Inflammatory macrophage (primary cell): ENCODE measurements at regions not wholly inside any gene's neighbourhood (a gene's known extent, or its start where the extent isn't known, plus 50 kb on each side); places are given as distances from the start of the nearest gene placed in this dataset.
A peak's percentile ranks its signal among the peaks of the same experiment; 100 is the strongest.

Source experiments
- DNase-seq, 2 donors: peaks; one replicate each; pipeline ENCODE4 v3.0.0-alpha.2; 2020 to 2022

DNA sequence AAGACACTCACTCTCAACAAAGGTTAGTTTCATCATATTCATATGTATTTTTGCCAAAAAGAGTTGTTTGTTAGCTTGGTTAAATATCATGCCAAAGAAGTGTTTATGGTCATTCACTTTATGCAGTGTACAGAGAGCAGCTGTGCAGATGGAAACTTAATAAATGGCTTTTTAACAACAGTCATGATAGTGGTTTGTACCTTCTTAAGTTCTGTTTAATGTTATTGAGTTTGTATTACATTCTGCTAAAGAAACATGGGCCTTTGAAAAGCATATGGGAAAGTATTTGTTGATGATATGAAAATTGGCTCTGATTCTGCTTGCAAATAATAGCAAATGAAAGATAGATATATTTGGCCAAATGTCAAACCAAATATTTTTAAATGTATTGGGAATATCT is 607.3 kb downstream of the NCAM2 start:
- no peak for DNase-seq

DNA sequence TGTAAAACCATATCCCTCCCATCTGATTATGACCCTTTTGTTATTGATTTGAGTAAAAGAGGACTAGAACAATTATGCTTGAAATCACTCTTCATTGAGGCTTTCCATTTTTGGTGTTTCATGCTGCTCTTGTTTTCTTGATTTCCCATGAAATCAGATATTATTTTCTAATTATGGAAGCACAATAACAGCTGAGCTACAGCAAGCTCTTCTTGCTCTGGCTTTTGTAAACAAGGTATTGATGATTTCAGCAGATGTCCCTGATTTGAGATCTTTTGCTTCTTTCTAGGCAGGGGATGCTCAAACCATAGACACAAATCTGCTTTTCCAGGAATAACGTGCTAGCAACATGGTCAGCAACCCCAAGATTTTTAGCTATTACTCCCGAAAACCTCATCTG is 607.8 kb downstream of the NCAM2 start:
- DNase-seq = no peak

DNA sequence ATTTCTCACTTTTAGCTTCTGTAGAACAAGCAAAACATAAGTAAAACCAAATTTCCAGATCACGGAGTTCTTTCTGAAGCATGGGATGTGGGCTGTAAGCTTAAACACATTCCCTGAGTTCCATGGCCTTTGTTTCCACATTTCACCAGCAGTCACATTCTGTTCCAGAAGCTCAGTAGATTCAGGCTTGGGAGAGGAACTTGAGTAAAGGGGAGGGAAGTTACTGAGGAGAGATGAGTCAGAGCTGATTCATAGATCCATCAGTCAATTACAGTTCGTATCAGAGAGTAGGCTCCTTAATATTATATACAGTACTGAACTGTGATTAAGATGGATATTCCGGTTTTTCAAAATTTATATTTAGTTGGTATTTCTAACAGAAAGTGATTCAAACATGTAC is 614.3 kb downstream of the NCAM2 start:
- DNase-seq = peak in 1 of 2 donors; percentile 0

DNA sequence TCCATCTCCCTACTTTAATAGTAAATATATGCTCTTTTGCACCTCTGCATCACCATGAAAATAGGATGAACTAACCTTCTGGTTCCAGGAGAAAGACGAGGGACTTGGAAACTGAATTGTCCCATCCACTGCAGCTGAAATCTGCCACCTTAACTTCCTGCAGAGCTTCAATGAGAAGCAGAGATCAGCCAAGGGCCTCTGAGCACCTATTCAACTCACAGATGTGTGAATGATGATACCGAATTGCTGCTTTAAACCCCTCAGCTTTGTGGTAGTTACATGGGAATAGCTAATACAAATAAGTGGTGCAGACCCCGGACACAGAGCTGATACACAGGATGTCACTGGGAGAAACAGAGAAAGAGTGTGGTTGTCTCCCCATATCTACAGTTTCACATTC is 616.8 kb downstream of the NCAM2 start:
- DNase-seq = no peak

DNA sequence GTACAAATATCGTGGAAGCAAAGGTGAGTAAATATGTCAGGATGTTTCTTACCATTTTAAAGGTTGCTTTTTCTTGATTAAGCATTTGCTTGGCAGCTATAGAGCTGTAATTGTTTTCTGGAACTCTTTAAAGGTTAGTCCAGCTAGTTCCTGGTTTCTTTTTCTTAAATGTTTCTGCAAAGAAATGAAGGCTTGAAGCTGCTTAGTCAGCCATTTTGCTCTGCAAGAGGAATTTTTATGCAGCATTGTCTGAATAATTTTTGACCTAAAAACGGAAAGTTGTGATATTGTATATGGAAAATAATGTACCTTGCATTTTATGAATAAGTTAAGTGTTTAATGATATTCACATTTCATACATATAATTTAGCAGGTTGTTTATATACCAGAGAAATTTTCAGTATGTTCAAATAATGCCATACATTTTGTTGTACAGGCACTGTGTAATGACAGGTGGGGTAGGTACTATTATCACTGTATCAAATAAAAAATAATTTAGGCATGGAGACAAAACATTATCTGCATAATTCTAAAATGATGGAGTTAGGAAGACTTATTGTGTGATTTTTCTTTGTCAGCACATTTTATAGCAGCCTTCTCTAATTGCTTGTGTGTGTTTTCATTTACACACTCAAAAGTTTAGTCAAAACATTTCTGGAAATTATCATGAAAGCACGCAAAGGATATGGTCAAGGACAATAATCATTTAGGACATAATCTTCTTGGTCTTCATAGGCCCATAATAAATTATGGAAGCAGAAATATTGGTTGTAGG is 624.4 kb downstream of the NCAM2 start:
- DNase-seq = no peak

DNA sequence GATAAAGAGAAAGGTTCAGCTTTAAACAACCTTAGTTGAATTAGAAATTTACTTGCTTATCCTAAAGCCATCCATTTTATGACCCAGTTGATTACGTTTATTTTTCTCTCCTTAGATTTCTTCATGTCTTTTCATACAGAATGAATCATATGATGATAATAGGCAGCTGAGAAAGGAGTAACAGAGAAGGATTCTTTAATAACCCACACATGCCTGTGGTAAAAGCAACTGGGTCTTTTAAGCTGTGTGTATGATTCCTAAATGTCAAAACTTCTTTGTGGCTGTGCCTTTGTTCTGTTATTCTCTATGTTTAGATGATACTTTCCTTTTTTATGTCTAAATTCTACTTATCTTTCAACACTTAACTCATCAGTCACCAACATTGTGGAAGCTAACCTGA is 626.5 kb downstream of the NCAM2 start:
- no peak for DNase-seq

DNA sequence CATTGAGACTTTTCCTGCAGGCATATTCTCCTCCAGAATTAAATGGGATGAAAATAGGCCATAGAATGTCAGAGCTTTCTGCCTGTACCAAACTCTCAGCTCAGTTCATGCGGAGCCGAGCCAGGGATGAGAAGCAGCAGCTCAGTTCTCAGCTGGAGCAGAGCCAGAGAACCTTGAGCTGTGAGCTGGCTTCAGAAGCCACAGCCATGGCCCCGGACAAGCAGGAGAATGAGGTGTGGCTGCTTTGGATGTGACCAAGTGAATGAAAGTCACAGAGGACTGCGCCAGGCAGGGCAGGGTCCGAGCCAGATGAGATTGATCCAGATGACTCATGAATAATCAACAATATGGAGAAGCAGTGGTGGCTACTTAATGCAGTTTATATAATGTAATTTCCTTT is 633.8 kb downstream of the NCAM2 start:
- no peak for DNase-seq

DNA sequence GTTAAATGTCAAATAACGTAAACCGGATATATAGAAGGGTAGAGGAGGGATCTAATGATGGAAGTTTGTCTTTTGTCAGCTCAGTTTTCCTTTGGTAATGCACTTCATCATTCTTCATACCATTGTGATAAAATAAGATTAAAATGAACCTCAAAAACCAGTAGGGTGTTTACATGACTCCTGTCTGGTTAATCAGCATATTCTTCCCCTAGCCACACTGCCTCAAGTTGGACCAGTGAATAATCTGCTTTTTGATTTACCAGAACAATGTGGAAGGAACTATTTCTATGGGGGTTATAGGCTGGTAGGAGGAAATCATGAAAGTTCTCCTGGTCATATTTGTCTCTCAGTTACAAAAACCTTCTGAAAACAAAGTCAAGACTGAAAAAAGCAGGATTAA is 634.7 kb downstream of the NCAM2 start:
- no peak for DNase-seq

DNA sequence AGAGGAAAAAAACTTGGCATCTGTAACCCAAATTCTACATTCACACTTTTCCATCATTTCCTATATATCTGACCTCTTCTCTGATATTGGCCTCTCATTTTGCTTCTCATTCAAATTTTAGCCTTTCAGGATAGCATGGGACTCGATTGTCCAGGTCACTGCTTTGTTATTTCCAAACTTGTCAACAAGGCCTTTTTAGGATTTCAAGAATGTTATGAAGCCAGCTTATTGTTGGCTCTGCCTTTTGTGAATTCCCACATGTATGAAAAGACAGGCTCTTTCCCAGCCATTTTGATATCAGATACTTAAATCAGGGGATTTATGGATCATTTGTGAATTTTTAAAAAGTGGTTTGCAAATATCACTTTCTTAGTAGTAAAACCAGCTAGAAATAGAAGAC is 663.5 kb downstream of the NCAM2 start:
- DNase-seq = no peak

DNA sequence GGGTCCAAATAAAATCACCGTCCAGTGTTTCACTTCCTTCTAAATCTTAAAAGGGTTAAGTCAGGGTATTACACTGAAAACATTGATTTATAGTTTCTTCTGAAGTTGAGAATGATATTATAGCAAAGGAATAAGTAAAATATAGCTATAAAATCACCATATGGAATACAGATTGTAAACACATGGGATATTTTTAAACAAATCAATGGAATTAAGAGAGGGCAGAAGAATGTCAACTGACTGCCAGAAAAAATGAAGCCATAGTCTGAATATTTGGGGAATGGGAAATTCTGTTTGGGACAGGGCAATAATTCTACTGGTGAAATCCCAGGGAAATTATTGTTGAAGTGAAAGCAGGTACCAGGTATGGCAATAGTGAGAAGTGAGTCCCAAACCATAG is 664.6 kb downstream of the NCAM2 start:
- DNase-seq = no peak

DNA sequence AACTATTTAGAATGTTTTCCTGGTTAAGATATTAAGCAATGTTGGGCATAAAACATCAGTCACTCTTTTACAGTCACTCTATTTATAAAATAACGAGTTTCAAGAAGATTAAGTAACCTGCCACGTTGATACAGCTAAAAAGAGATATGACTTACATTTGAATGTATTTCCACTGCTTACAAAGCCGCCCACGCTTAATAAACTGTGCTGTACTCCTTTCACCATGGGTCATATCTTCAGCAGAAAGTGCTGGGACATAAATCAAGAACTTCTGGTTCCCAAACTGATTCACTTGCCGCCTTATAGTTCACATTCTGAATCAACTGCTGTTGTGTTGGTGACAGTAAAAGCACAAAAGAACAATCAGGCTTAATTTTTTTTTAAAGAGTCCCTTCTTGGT is 666.7 kb downstream of the NCAM2 start:
- DNase-seq = no peak

DNA sequence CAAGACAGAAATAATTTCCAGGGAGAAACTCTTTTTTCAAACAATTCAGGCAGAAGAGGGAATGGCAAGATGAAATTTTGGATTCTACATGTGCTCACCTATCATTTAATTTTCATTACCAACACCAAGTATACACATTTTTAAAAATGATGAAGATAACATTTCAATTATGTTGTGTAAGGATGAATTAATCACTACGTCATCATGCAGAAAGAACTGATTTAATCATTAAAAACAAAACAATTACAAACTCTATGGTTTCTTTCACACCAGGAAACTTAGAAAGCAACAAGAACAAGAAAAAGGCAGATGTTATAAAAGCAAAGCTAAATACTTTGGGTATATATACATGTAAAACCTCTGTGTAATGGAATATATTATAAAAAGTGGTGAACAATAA is 668.5 kb downstream of the NCAM2 start:
- DNase-seq = no peak

DNA sequence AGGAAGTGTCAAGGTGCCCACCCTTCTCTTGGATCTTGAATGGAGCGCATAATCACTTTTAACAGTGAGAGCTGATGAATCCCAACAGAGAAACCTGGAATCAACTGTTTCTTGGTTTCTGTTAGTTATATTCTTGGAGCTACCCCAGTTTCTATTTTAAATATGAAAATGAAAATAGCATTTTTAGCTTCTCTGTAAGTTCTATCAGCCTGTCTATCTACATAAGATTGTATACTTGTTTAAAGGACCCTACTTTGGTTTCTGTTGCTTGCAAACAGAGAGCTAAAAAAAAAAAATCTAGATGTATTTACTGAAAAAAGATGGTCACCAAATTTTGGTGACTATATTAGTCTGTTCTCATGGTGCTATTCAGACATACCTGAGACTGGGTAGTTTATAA is 670.0 kb downstream of the NCAM2 start:
- DNase-seq = no peak

DNA sequence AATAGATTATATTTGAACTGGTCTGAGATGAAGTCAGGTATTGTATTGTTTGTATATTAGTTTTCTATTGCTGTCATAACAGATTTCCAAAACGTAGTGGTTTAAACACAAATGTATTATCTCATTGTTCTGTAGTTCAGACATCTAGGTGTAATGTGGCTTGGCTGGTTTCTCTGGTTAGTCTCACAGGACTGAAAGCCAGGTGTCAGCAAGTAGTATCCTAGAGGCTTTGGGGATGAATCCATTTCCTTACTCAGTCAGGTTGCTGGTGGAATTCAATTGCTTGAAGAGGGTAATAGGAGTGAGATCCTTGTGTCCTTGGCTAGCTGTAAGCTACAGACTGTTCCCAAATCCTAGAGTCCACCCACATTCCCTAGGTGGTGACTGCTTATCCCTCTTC is 675.8 kb downstream of the NCAM2 start:
- DNase-seq = no peak

DNA sequence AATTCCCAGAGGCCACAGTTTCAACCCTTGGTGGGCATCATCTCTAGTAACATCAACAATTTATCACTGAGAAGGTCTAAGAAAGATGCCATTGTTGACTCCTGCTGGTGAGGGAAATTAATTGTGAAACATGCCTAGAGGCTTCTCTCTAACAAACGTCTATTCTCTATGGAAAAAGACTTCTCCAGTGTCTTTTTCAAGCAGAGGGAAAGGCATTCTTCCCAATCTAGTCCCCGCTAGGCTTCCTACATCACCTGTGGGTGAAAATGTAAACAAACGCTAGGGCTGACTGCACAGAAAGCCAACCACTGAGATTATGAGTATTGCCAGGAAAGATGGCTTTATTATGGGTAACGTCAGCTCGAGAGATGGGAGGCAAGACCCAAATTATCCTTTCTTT is 677.4 kb downstream of the NCAM2 start:
- DNase-seq = no peak

DNA sequence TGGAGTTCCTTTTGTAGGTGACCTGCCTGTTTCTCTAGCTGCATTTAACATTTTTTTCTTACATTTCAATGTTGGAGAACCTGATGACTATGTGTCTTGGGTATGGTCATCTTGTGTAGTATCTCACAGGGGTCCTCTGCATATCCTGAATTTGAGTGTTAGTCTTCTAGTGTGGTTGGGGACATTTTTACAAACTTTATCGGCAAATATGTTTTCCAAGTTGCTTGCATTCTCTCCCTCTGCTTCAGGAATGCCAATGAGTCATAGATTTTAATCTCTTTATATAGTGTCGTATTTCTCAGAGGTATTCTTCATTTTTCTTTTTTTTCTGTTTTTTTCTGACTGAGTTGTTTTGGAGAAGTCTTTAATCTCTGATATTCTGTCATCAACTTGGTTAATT is 684.0 kb downstream of the NCAM2 start:
- DNase-seq = no peak

DNA sequence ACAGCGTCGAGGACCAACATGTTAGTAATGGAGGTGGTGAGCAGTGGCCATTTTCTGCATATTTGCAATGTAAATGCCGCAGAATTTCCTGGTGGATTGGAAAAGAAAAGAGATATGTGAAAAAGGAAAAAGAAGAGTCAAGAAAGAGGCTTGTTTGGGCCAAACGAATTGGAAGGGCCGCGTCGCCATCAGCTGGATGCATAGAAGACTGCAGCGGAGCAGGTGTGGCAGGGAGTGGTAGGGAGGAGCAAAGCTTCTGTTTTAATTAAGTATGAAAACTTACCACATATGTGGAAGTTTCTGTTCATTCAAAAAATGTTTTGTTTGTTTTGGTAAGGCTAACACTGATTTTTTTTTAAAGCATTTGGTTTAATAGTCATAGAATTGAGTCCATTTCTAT is 690.7 kb downstream of the NCAM2 start:
- no peak for DNase-seq

DNA sequence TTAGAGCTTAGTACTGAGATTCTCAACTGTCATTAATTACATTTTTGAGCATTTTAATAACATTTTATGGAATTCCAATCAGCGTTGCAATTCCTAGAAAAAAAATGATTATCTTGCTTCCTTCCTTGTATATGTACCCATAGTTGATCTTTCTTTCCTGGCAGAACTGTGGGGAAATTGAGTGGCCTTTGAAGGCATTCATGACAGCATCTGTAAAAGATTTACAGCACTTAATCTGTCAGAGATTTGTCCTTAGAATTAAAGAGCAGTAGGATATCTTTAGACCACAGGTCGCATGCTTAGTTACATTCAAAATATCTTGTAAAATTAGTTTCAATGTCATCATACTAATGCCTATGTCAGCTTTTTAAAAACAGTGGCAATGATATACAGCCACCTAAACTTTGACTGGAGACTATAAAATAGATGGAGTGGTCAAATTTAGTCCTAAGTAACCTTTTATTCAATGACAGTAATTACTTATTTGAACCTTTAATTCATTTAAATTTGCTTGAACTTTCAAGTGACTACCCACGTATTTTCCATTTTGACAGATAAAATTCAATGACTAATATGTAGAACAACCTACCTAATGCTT is 692.0 kb downstream of the NCAM2 start:
- DNase-seq = no peak

DNA sequence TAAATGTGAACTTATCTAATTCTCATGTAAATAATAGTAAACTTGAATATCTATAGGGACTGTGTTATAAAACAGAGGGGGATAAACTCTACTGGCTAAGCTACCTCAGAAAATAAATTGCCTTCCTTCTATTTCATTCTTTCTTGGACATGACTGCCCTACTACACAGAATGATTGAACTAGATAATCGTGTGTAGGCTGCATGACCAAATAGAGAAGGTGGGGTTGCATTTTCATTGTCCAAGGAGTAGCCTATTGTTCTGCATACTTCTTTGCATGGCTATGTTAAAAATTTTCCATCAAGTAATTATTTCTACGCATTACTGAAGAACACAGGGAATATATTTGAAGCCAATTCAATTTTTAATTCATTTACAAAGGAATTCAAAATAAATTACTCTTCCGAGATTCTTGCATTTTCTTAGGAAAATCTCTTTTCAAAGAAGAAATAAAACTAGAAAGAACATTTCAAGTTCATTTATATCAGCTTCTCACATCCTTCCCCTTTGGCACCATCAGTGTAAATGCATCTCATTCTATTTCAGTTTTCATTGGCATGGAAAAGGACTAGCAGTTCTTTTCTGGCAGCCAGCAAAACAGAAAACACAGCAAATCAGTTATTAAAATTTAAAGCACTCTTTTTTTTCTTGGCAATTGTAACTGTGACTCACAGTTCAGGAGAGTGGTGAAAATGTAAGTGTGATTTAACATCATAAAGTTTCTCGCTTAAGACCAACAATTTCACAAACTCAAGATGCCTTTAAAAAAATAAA is 714.7 kb downstream of the NCAM2 start:
- DNase-seq = no peak

DNA sequence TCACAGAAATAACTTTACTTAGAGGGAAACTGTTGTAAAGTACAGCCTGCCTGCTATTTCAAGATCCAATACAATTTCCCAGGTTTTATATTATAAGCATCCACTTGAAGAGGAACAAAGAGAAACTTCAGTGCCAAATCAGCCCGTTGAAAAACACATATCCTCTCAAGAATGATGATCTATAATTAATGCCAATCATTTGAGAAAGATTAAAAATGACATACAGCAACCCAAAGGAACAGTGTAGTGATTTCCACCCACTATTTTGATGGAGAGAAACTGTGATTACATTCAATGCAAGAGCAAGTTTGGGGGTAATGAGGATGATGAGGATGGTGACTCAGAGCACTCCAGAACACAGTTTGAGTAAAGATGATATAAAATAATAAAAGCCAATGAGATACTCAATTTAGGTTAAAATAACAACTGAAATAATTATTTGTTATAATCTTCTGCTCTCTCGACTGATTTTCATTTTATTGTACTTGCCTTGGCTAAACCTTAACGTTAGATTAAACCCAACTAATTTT is 715.5 kb downstream of the NCAM2 start:
- DNase-seq = no peak

DNA sequence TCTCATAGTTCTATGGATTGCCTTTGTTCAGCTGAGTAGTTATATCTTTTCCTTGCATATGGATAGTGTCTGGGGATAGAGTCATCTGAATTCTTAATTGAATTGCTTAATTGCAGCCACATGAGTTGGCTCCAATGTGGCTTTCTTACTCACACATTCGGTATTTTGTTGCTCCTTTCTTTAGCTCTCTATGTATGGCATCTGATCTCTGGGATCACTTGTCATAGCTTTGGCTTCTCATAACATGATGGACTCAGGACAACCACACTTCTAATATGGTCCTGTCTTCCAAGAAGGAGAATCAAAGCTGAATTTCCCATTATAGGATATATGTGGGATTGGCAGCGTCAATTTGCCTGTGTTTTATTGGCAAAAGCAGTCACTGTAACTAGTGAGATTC is 716.2 kb downstream of the NCAM2 start:
- DNase-seq = no peak

DNA sequence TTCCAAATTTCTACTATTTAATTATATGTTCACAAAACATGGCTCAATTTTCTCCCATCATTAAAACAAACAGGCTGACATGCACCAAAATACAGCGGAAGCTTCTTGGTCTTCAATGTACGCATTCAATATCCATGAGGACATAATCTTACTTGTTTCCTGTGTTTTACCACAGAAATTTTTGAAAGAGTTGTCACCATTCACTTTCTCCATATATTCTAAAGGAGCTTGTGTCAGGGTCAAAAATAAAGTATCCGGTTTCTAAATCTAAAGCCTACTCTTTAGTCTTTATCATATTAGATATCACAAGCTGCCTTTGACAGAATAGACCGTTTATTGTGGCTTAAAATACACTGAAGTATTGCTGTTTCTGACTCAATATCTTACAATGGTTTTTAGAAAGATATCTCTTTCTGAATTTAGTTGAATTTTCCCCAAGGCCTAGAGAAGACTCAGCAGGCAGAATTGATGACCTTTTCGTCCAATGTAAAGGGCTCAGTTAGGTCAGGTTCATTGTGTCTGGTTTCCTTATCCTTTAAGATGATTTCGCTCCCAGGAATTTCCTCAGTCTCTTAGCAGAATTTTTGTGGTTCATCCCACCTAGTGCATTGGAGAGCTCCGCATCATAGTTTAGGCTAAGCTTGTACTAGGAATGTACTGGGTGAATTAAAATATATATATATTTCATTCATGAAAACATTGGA is 717.2 kb downstream of the NCAM2 start:
- no peak for DNase-seq

DNA sequence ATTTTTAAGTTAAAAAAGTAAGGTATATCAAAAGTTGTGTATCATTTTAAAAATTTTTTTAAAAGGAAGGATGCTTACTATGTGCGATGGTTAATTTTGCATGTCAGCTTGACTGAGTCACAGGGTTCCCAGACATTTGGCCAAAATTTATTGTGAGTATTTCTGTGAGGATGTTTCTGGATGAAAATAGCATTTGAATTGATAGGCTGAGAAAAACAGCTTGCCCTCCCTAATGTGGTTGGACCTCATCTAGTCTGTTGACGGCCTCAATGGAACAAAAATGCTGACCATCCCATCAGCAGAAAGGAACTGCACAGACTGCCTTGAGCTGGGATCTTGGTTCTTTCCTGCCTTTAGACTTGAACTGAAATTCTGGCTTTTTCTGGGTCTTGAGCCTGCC is 724.5 kb downstream of the NCAM2 start:
- DNase-seq = no peak
